Hematopoietic multipotent progenitor cell treated with erythropoietin and hydrocortisone succinate and interleukin-3 and kit ligand, for 4 days (in vitro differentiated cells): ENCODE measurements at regions not wholly inside any gene's neighbourhood (a gene's known extent, or its start where the extent isn't known, plus 50 kb on each side); places are given as distances from the start of the nearest gene placed in this dataset.
"Not testable (repeated sequence)": the region's sequence is repeated elsewhere in the genome, so short reads cannot be mapped to it uniquely, and the experiment has no call there.

ENCODE experiments used
- DNase-seq: peaks from one replicate; pipeline ENCODE4 v3.0.0-alpha.2; 2015

GRCh38 chr13:71382285-71382684 is 484.7 kb downstream of the DACH1 start:
- DNase-seq = no peak

- DNase-seq = no peak
Measured at GRCh38 chr13:71380191-71380590, 486.8 kb downstream of the DACH1 start.

GRCh38 chr13:71378961-71379905 is 487.8 kb downstream of the DACH1 start:
- peak; percentile 1 for DNase-seq

- DNase-seq = no peak
Measured at GRCh38 chr13:71374471-71375049, 492.4 kb downstream of the DACH1 start.

GRCh38 chr13:71368336-71368735 is 498.7 kb downstream of the DACH1 start:
- DNase-seq = no peak

GRCh38 chr13:71360041-71360440 is 507.0 kb downstream of the DACH1 start:
- DNase-seq = no peak

GRCh38 chr13:71359641-71360040 is 507.4 kb downstream of the DACH1 start:
- no peak for DNase-seq

GRCh38 chr13:71358218-71358617 is 508.8 kb downstream of the DACH1 start:
- no peak for DNase-seq

- DNase-seq = no peak
Measured at GRCh38 chr13:71355010-71355409, 512.0 kb downstream of the DACH1 start.

GRCh38 chr13:71350886-71351285 is 516.1 kb downstream of the DACH1 start:
- DNase-seq = peak; percentile 7

- not testable (repeated sequence) for DNase-seq
Measured at GRCh38 chr13:71345856-71346255, 521.1 kb downstream of the DACH1 start.

- no peak for DNase-seq
Measured at GRCh38 chr13:71339736-71340135, 527.3 kb downstream of the DACH1 start.

- no peak for DNase-seq
Measured at GRCh38 chr13:71339005-71339404, 528.0 kb downstream of the DACH1 start.

GRCh38 chr13:71338070-71338469 is 528.9 kb downstream of the DACH1 start:
- DNase-seq = no peak

- DNase-seq = no peak
Measured at GRCh38 chr13:71327266-71327665, 539.7 kb downstream of the DACH1 start.

- no peak for DNase-seq
Measured at GRCh38 chr13:71325556-71325955, 541.4 kb downstream of the DACH1 start.

GRCh38 chr13:71323266-71323665 is 543.7 kb downstream of the DACH1 start:
- DNase-seq = no peak

GRCh38 chr13:71320452-71320851 is 546.6 kb downstream of the DACH1 start:
- peak; percentile 72 for DNase-seq

GRCh38 chr13:71316792-71317363 is 550.1 kb downstream of the DACH1 start:
- peak; percentile 5 for DNase-seq

GRCh38 chr13:71312923-71313322 is 554.1 kb downstream of the DACH1 start:
- no peak for DNase-seq

- no peak for DNase-seq
Measured at GRCh38 chr13:71309905-71310304, 557.1 kb downstream of the DACH1 start.

- DNase-seq = no peak
Measured at GRCh38 chr13:71306821-71307220, 560.2 kb downstream of the DACH1 start.

- DNase-seq = peak; percentile 12
Measured at GRCh38 chr13:71304861-71305260, 562.1 kb downstream of the DACH1 start.

- DNase-seq = no peak
Measured at GRCh38 chr13:71303144-71303543, 563.9 kb downstream of the DACH1 start.
